ENCODE measurements at regions not wholly inside any gene's neighbourhood (a gene's known extent, or its start where the extent isn't known, plus 50 kb on each side); places are given as distances from the start of the nearest gene placed in this dataset.

- no peaks in the 10 kb centered on the region for H3K36me3 Mint-ChIP-seq
- H3K27me3 Mint-ChIP-seq = peaks cover 26 to 29% of the 10 kb centered on the region in 2 donors
- no peaks in the 10 kb centered on the region for H3K9me3 ChIP-seq (ENCODE audit: low read length)
- peaks cover 5% of the 10 kb centered on the region for H3K27me3 ChIP-seq (ENCODE audit: insufficient read depth, low read length, poor library complexity, severe bottlenecking)
- POLR2A ChIA-PET = no interaction called here
- H3K27ac Mint-ChIP-seq = no peak overlapping the region
- H3K4me3 Mint-ChIP-seq = no peak overlapping the region
- H3K4me1 ChIP-seq (ENCODE audit: insufficient read depth, low read length) = no peaks in the 10 kb centered on the region
- no peak overlapping the region for H3K4me3 ChIP-seq (ENCODE audit: low read length)
- DNase-seq = no peak
- peaks cover 0 to 11% (median 2%) of the 10 kb centered on the region in 3 donors for H3K4me1 Mint-ChIP-seq
- H3K9me3 Mint-ChIP-seq = no peaks in the 10 kb centered on the region
- H3K36me3 ChIP-seq (ENCODE audit: insufficient read depth, low read length) = no peaks in the 10 kb centered on the region
- no peak overlapping the region for H3K27ac ChIP-seq (ENCODE audit: low read depth, low read length)
- CTCF ChIA-PET = no interaction called here
Observed at GRCh38 chr15:66839506-66840112, 137.6 kb downstream of the SMAD6 start.

GRCh38 chr15:66840615-66841390 is 138.8 kb downstream of the SMAD6 start:
- ChIA-PET POLR2A (no interaction called here), CTCF (interaction anchor here (1.0 kb wide), 1 partner anchor 11 kb away, joined by 3 read pairs; no protein-coding TSS in a partner anchor)
- Mint-ChIP-seq H3K36me3 (no peaks in the 10 kb centered on the region), H3K4me3 (peak overlapping the region in 2 of 7 donors; percentile 16 to 55), H3K27ac (no peak overlapping the region), H3K4me1 (peaks cover 0 to 11% (median 2%) of the 10 kb centered on the region in 3 donors), H3K9me3 (no peaks in the 10 kb centered on the region), H3K27me3 (peaks cover 32 to 40% of the 10 kb centered on the region in 2 donors)
- Histone ChIP-seq H3K9me3 (ENCODE audit: low read length) (no peaks in the 10 kb centered on the region), H3K4me3 (ENCODE audit: low read length) (no peak overlapping the region), H3K27ac (ENCODE audit: low read depth, low read length) (no peak overlapping the region), H3K27me3 (ENCODE audit: insufficient read depth, low read length, poor library complexity, severe bottlenecking) (peaks cover 5% of the 10 kb centered on the region), H3K36me3 (ENCODE audit: insufficient read depth, low read length) (no peaks in the 10 kb centered on the region), H3K4me1 (ENCODE audit: insufficient read depth, low read length) (no peaks in the 10 kb centered on the region)
- no peak for DNase-seq

GRCh38 chr15:66841953-66842681 is 140.1 kb downstream of the SMAD6 start:
- peaks cover 35 to 44% of the 10 kb centered on the region in 2 donors for H3K27me3 Mint-ChIP-seq
- Histone ChIP-seq H3K9me3 (ENCODE audit: low read length) (no peaks in the 10 kb centered on the region), H3K36me3 (ENCODE audit: insufficient read depth, low read length) (no peaks in the 10 kb centered on the region), H3K27ac (ENCODE audit: low read depth, low read length) (no peak overlapping the region), H3K4me3 (ENCODE audit: low read length) (no peak overlapping the region), H3K4me1 (ENCODE audit: insufficient read depth, low read length) (no peaks in the 10 kb centered on the region), H3K27me3 (ENCODE audit: insufficient read depth, low read length, poor library complexity, severe bottlenecking) (peaks cover 5% of the 10 kb centered on the region)
- CTCF ChIA-PET = no interaction called here
- H3K9me3 Mint-ChIP-seq = no peaks in the 10 kb centered on the region
- no peak for DNase-seq
- POLR2A ChIA-PET = no interaction called here
- H3K27ac Mint-ChIP-seq = no peak overlapping the region
- H3K36me3 Mint-ChIP-seq = no peaks in the 10 kb centered on the region
- peak overlapping the region; percentile 15 to 59 (median 24) for H3K4me3 Mint-ChIP-seq
- H3K4me1 Mint-ChIP-seq = peaks cover 0 to 11% (median 2%) of the 10 kb centered on the region in 3 donors

- DNase-seq = no peak
- Mint-ChIP-seq H3K9me3 (no peaks in the 10 kb centered on the region), H3K36me3 (no peaks in the 10 kb centered on the region), H3K27me3 (peaks cover 35 to 46% of the 10 kb centered on the region in 2 donors), H3K4me1 (peaks cover 0 to 11% (median 2%) of the 10 kb centered on the region in 3 donors), H3K4me3 (peak overlapping the region in 6 of 7 donors; percentile 45 to 77 (median 62)), H3K27ac (no peak overlapping the region)
- Histone ChIP-seq H3K9me3 (ENCODE audit: low read length) (no peaks in the 10 kb centered on the region), H3K4me1 (ENCODE audit: insufficient read depth, low read length) (no peaks in the 10 kb centered on the region), H3K27ac (ENCODE audit: low read depth, low read length) (no peak overlapping the region), H3K36me3 (ENCODE audit: insufficient read depth, low read length) (no peaks in the 10 kb centered on the region), H3K4me3 (ENCODE audit: low read length) (no peak overlapping the region), H3K27me3 (ENCODE audit: insufficient read depth, low read length, poor library complexity, severe bottlenecking) (peaks cover 5% of the 10 kb centered on the region)
- CTCF ChIA-PET = no interaction called here
- POLR2A ChIA-PET = no interaction called here
Observed at GRCh38 chr15:66842710-66843441, 140.8 kb downstream of the SMAD6 start.

- Histone ChIP-seq H3K4me3 (ENCODE audit: low read length) (no peak overlapping the region), H3K4me1 (ENCODE audit: insufficient read depth, low read length) (no peaks in the 10 kb centered on the region), H3K36me3 (ENCODE audit: insufficient read depth, low read length) (no peaks in the 10 kb centered on the region), H3K27me3 (ENCODE audit: insufficient read depth, low read length, poor library complexity, severe bottlenecking) (peaks cover 5% of the 10 kb centered on the region), H3K27ac (ENCODE audit: low read depth, low read length) (no peak overlapping the region), H3K9me3 (ENCODE audit: low read length) (no peaks in the 10 kb centered on the region)
- no peak for DNase-seq
- Mint-ChIP-seq H3K36me3 (no peaks in the 10 kb centered on the region), H3K9me3 (no peaks in the 10 kb centered on the region), H3K4me1 (peaks cover 0 to 11% (median 2%) of the 10 kb centered on the region in 3 donors), H3K27ac (no peak overlapping the region), H3K27me3 (peaks cover 36 to 51% of the 10 kb centered on the region in 2 donors), H3K4me3 (peak overlapping the region in 2 of 7 donors; percentile 1 to 6)
- CTCF ChIA-PET = no interaction called here
- POLR2A ChIA-PET = no interaction called here
Observed at GRCh38 chr15:66843581-66843980, 141.5 kb downstream of the SMAD6 start.

GRCh38 chr15:66844041-66844746 is 142.2 kb downstream of the SMAD6 start:
- Mint-ChIP-seq H3K4me3 (no peak overlapping the region), H3K27me3 (peaks cover 36 to 51% of the 10 kb centered on the region in 2 donors), H3K27ac (no peak overlapping the region), H3K4me1 (peaks cover 0 to 11% (median 2%) of the 10 kb centered on the region in 3 donors), H3K9me3 (no peaks in the 10 kb centered on the region), H3K36me3 (no peaks in the 10 kb centered on the region)
- Histone ChIP-seq H3K36me3 (ENCODE audit: insufficient read depth, low read length) (no peaks in the 10 kb centered on the region), H3K4me3 (ENCODE audit: low read length) (no peak overlapping the region), H3K27ac (ENCODE audit: low read depth, low read length) (no peak overlapping the region), H3K27me3 (ENCODE audit: insufficient read depth, low read length, poor library complexity, severe bottlenecking) (peaks cover 5% of the 10 kb centered on the region), H3K4me1 (ENCODE audit: insufficient read depth, low read length) (no peaks in the 10 kb centered on the region), H3K9me3 (ENCODE audit: low read length) (no peaks in the 10 kb centered on the region)
- ChIA-PET POLR2A (no interaction called here), CTCF (interaction anchor here (1.1 kb wide), 1 partner anchor 245 kb away, joined by 3 read pairs; no protein-coding TSS in a partner anchor)
- DNase-seq = no peak

GRCh38 chr15:66844747-66845145 is 142.7 kb downstream of the SMAD6 start:
- H3K27ac ChIP-seq (ENCODE audit: low read depth, low read length) = no peak overlapping the region
- Mint-ChIP-seq H3K4me3 (no peak overlapping the region), H3K27me3 (peaks cover 36 to 55% of the 10 kb centered on the region in 2 donors), H3K4me1 (peaks cover 0 to 11% (median 2%) of the 10 kb centered on the region in 3 donors), H3K9me3 (no peaks in the 10 kb centered on the region), H3K36me3 (no peaks in the 10 kb centered on the region), H3K27ac (no peak overlapping the region)
- no peaks in the 10 kb centered on the region for H3K36me3 ChIP-seq (ENCODE audit: insufficient read depth, low read length)
- peaks cover 5% of the 10 kb centered on the region for H3K27me3 ChIP-seq (ENCODE audit: insufficient read depth, low read length, poor library complexity, severe bottlenecking)
- no peaks in the 10 kb centered on the region for H3K4me1 ChIP-seq (ENCODE audit: insufficient read depth, low read length)
- H3K9me3 ChIP-seq (ENCODE audit: low read length) = no peaks in the 10 kb centered on the region
- ChIA-PET CTCF (interaction anchor here (0.7 to 1.1 kb wide), 2 partner anchors 25 to 245 kb away, joined by 3 read pairs; no protein-coding TSS in a partner anchor), POLR2A (no interaction called here)
- DNase-seq = no peak
- no peak overlapping the region for H3K4me3 ChIP-seq (ENCODE audit: low read length)
